GM23248 (cell line): ENCODE measurements at regions not wholly inside any gene's neighbourhood (a gene's known extent, or its start where the extent isn't known, plus 50 kb on each side); places are given as distances from the start of the nearest gene placed in this dataset. TPM values are rescaled to one million over a fixed set of nuclear protein-coding genes. Genes with fewer than 3 reads are reported as not detected.
"Not testable (repeated sequence)": the region's sequence is repeated elsewhere in the genome, so short reads cannot be mapped to it uniquely, and the experiment has no call there.

Experiments
- DNase-seq: peaks from one replicate; pipeline ENCODE4 v3.0.0-alpha.2; 2015
- H2AFZ ChIP-seq: fragments of 200-600 bp; sonication (generic); 2 replicates; pipeline ENCODE4 v1.6.1; 2016; ENCODE audit warnings: antibody characterized with exemption
- H3F3A ChIP-seq: fragments of 200-600 bp; sonication (generic); 2 replicates; pipeline ENCODE4 v1.6.1; 2016; ENCODE audit warnings: mild to moderate bottlenecking, antibody characterized with exemption, mixed run types; ENCODE audit not compliant: insufficient read depth
- H3K27ac ChIP-seq: fragments of 200-600 bp; sonication (generic); 2 replicates; pipeline ENCODE4 v1.5.1; 2016; ENCODE audit warnings: mild to moderate bottlenecking
- H3K27me3 ChIP-seq: fragments of 200-600 bp; sonication (generic); replicated peaks from 2 replicates; pipeline ENCODE4 v1.6.1; 2016; ENCODE audit warnings: mild to moderate bottlenecking; ENCODE audit not compliant: insufficient read depth
- H3K36me3 ChIP-seq: fragments of 200-600 bp; sonication (generic); 2 replicates; pipeline ENCODE4 v1.6.1; 2016; ENCODE audit warnings: low read depth, mild to moderate bottlenecking
- H3K4me1 ChIP-seq: fragments of 200-600 bp; sonication (generic); 2 replicates; pipeline ENCODE4 v1.6.1; 2016; ENCODE audit warnings: mild to moderate bottlenecking; ENCODE audit not compliant: insufficient read depth
- H3K4me2 ChIP-seq: fragments of 200-600 bp; sonication (generic); one replicate; pipeline ENCODE4 v1.6.1; 2016; ENCODE audit warnings: mild to moderate bottlenecking; ENCODE audit not compliant: unreplicated experiment
- H3K4me3 ChIP-seq: fragments of 200-600 bp; sonication (generic); 2 replicates; pipeline ENCODE4 v1.5.1; 2016; ENCODE audit warnings: mild to moderate bottlenecking
- H3K79me2 ChIP-seq: fragments of 200-600 bp; sonication (generic); 2 replicates; pipeline ENCODE4 v1.6.1; 2016; ENCODE audit warnings: mild to moderate bottlenecking; ENCODE audit not compliant: insufficient read depth
- H3K9ac ChIP-seq: fragments of 200-600 bp; sonication (generic); 2 replicates; pipeline ENCODE4 v1.6.1; 2016; ENCODE audit warnings: mild to moderate bottlenecking
- H3K9me2 ChIP-seq: fragments of 200-600 bp; sonication (generic); 2 replicates; pipeline ENCODE4 v1.6.1; 2016; ENCODE audit warnings: mixed run types, mild to moderate bottlenecking, moderate library complexity; ENCODE audit not compliant: insufficient read depth
- H3K9me3 ChIP-seq: fragments of 200-600 bp; sonication (generic); one replicate; pipeline ENCODE4 v1.6.1; 2017; ENCODE audit warnings: low read depth
- H4K20me1 ChIP-seq: fragments of 200-600 bp; sonication (generic); 2 replicates; pipeline ENCODE4 v1.6.0; 2016; ENCODE audit not compliant: insufficient read depth
- WGBS, 2 experiments: methylation state at CpG; one replicate each; pipeline ENCODE4 v1.1.6; 2015 to 2017; ENCODE audit warnings: low lambda C conversion rate in 2 of 2, low coverage in 1 of 2; ENCODE audit errors: missing lambda C conversion rate in 2 of 2; 5-methylcytosine and 5-hydroxymethylcytosine counted together
- in situ Hi-C: fragments of 300-500 bp; cut with MboI; formaldehyde crosslinking; loops from 2 replicates; pipeline ENCODE4 v1.15.0; 2020
- microRNA-seq: library from miRNA; unstranded; fragments of <30 nt; microRNA quantifications from one replicate; pipeline ENCODE4, GENCODE V29; 2016; ENCODE audit warnings: borderline number of aligned reads
- small RNA-seq: library from RNA; depleted of rRNA; stranded (forward); fragments of <200 nt; gene quantifications from one replicate; pipeline ENCODE3, GENCODE V24; 2014; ENCODE audit warnings: low read depth, low replicate concordance

DNA sequence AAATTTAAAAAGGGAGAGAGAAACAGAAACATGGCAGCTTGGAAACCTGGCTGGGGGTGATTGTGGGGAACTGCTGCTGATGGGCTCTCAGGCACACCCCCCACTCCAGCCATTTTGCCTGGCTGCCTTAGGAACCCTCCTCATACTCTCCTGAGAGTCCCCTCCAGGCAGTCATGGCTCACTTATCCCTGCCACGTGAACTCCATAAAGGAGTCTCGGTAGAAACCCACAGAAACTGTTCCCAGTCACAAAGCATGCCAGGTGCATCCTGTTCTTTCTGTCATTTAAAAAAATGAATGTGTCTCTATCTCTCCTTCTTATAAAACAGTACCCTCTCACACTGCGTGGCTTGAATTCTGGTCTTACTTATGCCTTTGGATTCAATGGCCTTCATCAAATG is 242.8 kb downstream of the ZNF479 start:
- 3 to 6% methylated on average over 3 of the region's 3 CpGs for WGBS, 2 experiments
- H3K4me2 ChIP-seq, H3K4me1 ChIP-seq, H2AFZ ChIP-seq, H3K79me2 ChIP-seq, H3K9me2 ChIP-seq, H3K4me3 ChIP-seq, H3K9me3 ChIP-seq, in situ Hi-C loops, H3K36me3 ChIP-seq, H3K27ac ChIP-seq, H3K27me3 ChIP-seq, H3F3A ChIP-seq, DNase-seq, H3K9ac ChIP-seq, H4K20me1 ChIP-seq: not testable (repeated sequence)

DNA sequence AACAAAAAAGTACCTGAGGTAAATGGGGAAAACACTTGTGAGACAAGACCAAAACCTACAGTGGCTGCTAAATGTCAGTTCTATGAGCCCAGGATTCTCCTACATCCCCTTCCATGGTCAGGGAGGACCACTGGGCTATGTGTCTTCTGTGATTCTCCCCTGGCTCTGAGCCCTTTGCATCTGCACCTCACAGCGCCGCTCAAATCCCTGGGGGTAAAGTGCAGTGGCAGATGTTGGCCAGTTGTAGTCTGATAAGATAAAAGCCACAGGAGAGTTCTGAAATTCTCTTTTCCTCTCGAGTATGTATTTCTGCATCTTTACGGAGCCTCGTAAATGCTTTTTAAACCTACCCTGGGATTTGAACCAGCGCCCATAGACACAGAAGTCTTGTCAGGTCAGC is 247.1 kb downstream of the ZNF479 start:
- in situ Hi-C loops, H3K36me3 ChIP-seq, H3K9ac ChIP-seq, H3K27me3 ChIP-seq, H3K4me3 ChIP-seq, H2AFZ ChIP-seq, H3K27ac ChIP-seq, H3K4me1 ChIP-seq, H4K20me1 ChIP-seq, DNase-seq, H3K9me3 ChIP-seq, H3K79me2 ChIP-seq, H3K4me2 ChIP-seq, H3F3A ChIP-seq, H3K9me2 ChIP-seq: not testable (repeated sequence)
- 14 to 25% methylated on average over 3 of the region's 6 CpGs for WGBS, 2 experiments

DNA sequence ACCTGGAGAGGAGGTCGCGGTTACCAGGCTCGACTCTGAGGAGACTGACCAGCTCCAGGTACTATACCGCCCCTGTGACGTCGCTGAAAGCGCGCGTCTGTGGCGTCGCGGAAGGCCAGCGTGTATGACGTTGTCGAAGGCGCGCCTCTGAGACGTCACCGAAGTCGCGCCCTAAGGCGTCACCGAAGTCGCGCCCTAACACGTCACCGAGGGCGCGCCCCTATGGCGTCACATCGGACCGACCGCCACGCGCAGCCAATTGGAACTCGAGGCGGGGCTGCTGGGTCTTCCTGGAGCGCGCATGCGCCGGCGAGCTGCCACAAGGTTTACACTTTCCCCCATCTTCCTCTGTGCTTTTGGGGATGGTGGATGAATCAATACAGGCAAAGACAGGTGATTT is 249.9 kb downstream of the ZNF479 start:
- DNase-seq, H3K9ac ChIP-seq, H3K79me2 ChIP-seq, H3K9me3 ChIP-seq, H3K4me2 ChIP-seq, H4K20me1 ChIP-seq, H3K27ac ChIP-seq, H3K4me1 ChIP-seq, H3K4me3 ChIP-seq, H3K9me2 ChIP-seq, H2AFZ ChIP-seq, H3K27me3 ChIP-seq, in situ Hi-C loops, H3K36me3 ChIP-seq, H3F3A ChIP-seq: not testable (repeated sequence)
- WGBS, 2 experiments = 40 to 51% methylated on average over 24 to 40 of the region's 42 CpGs

Small RNA genes in the stretch of these regions (microRNA-seq; reads per million reads assigned to microRNA genes)
- not detected for gene MIR4283-1

Small RNA genes in the stretch of these regions (small RNA-seq; reads per million reads assigned to genes)
- gene MIR4283-1 = not detected
